HG03045 (cell line): ENCODE measurements at regions not wholly inside any gene's neighbourhood (a gene's known extent, or its start where the extent isn't known, plus 50 kb on each side); places are given as distances from the start of the nearest gene placed in this dataset.

ENCODE experiments used
- ATAC-seq: cut with Tn5 transposase; IDR thresholded peaks from one replicate; pipeline ENCODE4 v1.9.1; 2021; ENCODE audit warnings: mild to moderate bottlenecking, moderate library complexity; ENCODE audit not compliant: unreplicated experiment

GRCh38 chr12:70151993-70152392 is 91.2 kb upstream of the CNOT2 start:
- no peak for ATAC-seq

- ATAC-seq = no peak
These were observed 89.1 kb upstream of the CNOT2 start for GRCh38 chr12:70154087-70154638.

DNA sequence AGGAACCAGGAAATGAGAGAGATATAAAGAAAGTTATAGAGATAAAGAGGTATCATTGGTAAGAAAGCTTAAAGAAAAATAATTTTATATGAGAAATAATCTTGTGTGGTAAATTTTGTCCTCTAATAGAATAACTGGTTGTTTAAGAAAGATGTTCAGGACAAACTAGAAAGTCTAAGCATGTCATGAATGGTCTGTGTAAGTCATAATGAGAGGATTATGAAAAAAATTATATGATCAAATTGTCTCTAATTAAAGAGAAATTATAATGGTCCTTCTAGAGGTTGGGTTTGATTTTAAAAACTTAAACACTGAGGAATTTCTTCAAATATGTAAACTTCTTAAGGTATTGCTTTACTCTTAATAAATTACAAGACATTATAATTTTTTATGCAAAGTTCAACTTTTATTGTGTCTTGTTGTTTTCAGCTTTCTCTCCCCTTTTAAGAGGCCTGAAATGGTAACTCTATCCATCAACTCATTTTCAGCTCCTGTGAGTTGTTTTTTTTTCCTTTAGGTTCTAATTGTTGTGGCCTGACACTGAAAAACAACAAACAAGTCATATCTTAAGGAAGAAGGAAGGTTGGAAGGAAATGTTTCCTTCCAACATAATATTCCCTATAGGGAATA is 88.2 kb upstream of the CNOT2 start:
- no peak for ATAC-seq

GRCh38 chr12:70157099-70157498 is 86.1 kb upstream of the CNOT2 start:
- ATAC-seq = no peak

- no peak for ATAC-seq
These were observed 77.8 kb upstream of the CNOT2 start for GRCh38 chr12:70165450-70165849.

DNA sequence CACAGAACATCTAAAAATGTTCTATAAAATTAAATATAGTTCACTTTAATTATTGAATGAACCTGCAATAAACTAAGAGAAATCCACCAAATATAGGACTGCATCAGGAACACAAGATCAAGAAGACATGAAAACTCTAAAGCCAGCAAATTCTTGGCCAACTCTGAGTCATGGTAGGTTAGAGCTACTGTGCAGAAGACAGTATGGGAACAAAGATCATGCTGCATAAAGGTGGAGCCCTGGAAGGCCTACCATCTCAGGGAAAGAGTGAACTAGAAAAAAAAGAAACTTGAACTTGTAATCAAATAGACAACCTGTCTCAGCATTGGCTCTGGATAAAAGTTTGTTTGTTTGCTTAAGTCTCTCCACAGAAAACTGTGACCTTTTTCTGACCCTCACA is 66.9 kb upstream of the CNOT2 start:
- ATAC-seq = no peak

DNA sequence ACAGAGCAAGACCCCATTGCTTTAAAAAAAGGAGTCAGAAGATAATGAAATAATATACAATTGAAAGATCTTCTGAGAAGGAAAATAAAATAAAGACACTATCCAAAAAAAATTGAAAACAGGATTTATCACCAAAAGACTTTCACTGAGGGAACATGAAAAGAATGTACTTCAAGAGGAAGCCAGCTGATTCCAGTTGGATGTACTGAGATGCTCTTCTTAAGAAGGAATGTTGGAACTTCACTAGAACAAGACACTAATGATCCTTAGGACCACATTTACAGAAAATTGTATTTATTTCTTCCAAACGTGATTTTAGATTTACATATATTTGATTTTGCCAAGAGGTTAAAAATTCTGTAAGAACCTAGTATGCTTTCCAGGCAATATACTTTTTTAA is 65.6 kb upstream of the CNOT2 start:
- no peak for ATAC-seq

- ATAC-seq = no peak
These were observed 65.2 kb upstream of the CNOT2 start for GRCh38 chr12:70178038-70178437.

DNA sequence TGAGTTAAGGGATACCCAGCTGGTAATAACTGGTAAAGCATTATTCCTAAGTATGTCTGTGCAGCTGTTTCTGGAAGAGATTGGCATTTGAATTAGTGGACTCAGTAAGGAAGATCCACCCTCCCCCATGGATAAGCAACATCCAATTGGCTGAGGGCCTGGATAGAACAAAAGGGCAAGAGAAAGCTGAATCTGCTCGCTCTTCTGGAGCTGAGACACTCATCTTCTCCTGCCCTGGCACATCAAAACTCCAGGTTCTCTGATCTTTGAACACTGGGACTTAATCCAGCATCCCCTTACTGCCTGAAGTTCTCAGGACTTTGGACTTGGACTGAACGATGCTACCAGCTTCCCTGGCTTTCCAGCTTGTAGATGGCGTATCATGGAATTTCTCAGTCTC is 63.1 kb upstream of the CNOT2 start:
- ATAC-seq = no peak

- ATAC-seq = no peak
These were observed 57.9 kb upstream of the CNOT2 start for GRCh38 chr12:70185301-70185700.

- no peak for ATAC-seq
These were observed 56.8 kb upstream of the CNOT2 start for GRCh38 chr12:70186436-70186835.

- no peak for ATAC-seq
These were observed 52.8 kb upstream of the CNOT2 start for GRCh38 chr12:70190262-70191010.
